ENCODE measurements at regions not wholly inside any gene's neighbourhood (a gene's known extent, or its start where the extent isn't known, plus 50 kb on each side); places are given as distances from the start of the nearest gene placed in this dataset.

- H3K4me3 ChIP-seq (replicated peaks in 1 of 3; ENCODE audit: insufficient read depth in 1 of 3, low read depth in 1 of 3, low read length in 3 of 3), result no peak overlapping the region
- DNase-seq (ENCODE audit: low read depth, low spot score) (no peak), FAIRE-seq (no peak)
- no TSS peak for BruUV-seq (replicated peaks)
- no peak overlapping the region for H3K27ac ChIP-seq (ENCODE audit: insufficient read depth, low read depth, low read length)
- TF ChIP-seq MAX (IDR thresholded peaks at IDR 0.05; ENCODE audit: insufficient read depth, insufficient read length) (no peak), EZH2 (IDR thresholded peaks at IDR 0.05; ENCODE audit: borderline replicate concordance, low read depth, low read length, severe bottlenecking) (no peak), POLR2AphosphoS5 (IDR thresholded peaks at IDR 0.05; ENCODE audit: insufficient read depth, low read depth, low read length) (no peak), POLR2A (IDR thresholded peaks at IDR 0.05; ENCODE audit: low read depth, low read length) (no peak), JUN (IDR thresholded peaks at IDR 0.05; ENCODE audit: borderline replicate concordance, insufficient read depth, insufficient read length, low read depth) (no peak)
- H2AFZ ChIP-seq (ENCODE audit: low read depth, low read length), result no peak overlapping the region
- no peaks in the 10 kb centered on the region for H3K9me1 ChIP-seq (replicated peaks; ENCODE audit: control insufficient read depth, extremely low read depth, insufficient read depth, low read length)
- no peaks in the 10 kb centered on the region for H4K20me1 ChIP-seq (replicated peaks; ENCODE audit: control insufficient read depth, extremely low read depth, insufficient read depth, low read length)
- no peaks in the 10 kb centered on the region for H3K9me3 ChIP-seq (replicated peaks; ENCODE audit: control insufficient read depth, insufficient read depth, low read length)
- ChIA-PET POLR2A (no interaction called here), CTCF (interaction anchor here (1.0 kb wide), 1 partner anchor 12 kb away, joined by 3 read pairs; no protein-coding TSS in a partner anchor)
- dilution Hi-C loops (cut with MboI; ENCODE audit: extremely low pct_ligation_motif_present, low sequenced_read_pairs) (no loop called here), intact Hi-C loops (cut with micrococcal nuclease) (no loop called here)
- no peak overlapping the region for H3K9ac ChIP-seq (replicated peaks; ENCODE audit: extremely low read depth, insufficient read depth, low read length)
- no peaks in the 10 kb centered on the region for H3K79me2 ChIP-seq (ENCODE audit: control insufficient read depth, insufficient read depth, low read length)
- H3K4me1 ChIP-seq (ENCODE audit: control insufficient read depth, extremely low read depth, insufficient read depth, low read length), result no peaks in the 10 kb centered on the region
- no peaks in the 10 kb centered on the region for H3K27me3 ChIP-seq (ENCODE audit: control insufficient read depth in 2 of 2, insufficient read depth in 2 of 2, low read length in 2 of 2)
- H3K36me3 ChIP-seq (ENCODE audit: control insufficient read depth in 2 of 2, extremely low read depth in 1 of 2, insufficient read depth in 2 of 2, low read length in 2 of 2), result no peaks in the 10 kb centered on the region
- H3K4me2 ChIP-seq (ENCODE audit: insufficient read depth, low read length), result no peak overlapping the region
These were observed 144.6 kb upstream of the ZPLD1 start for GRCh38 chr3:102290241-102290640.

- BruUV-seq (replicated peaks), result no TSS peak
- intact Hi-C loops (cut with micrococcal nuclease), result no loop called here
- peaks cover 0 to 1% of the 10 kb centered on the region in 2 experiments for H3K27me3 ChIP-seq (ENCODE audit: control insufficient read depth in 2 of 2, insufficient read depth in 2 of 2, low read length in 2 of 2)
- no peak overlapping the region for H2AFZ ChIP-seq (ENCODE audit: low read depth, low read length)
- no peak overlapping the region for H3K9ac ChIP-seq (replicated peaks; ENCODE audit: extremely low read depth, insufficient read depth, low read length)
- H3K4me2 ChIP-seq (ENCODE audit: insufficient read depth, low read length), result no peak overlapping the region
- no peak overlapping the region for H3K4me3 ChIP-seq (replicated peaks in 1 of 3; ENCODE audit: insufficient read depth in 1 of 3, low read depth in 1 of 3, low read length in 3 of 3)
- DNase-seq (ENCODE audit: low read depth, low spot score) (no peak), FAIRE-seq (no peak)
- ChIA-PET POLR2A (no interaction called here), CTCF (no interaction called here)
- dilution Hi-C loops (cut with MboI; ENCODE audit: extremely low pct_ligation_motif_present, low sequenced_read_pairs), result no loop called here
- H4K20me1 ChIP-seq (replicated peaks; ENCODE audit: control insufficient read depth, extremely low read depth, insufficient read depth, low read length), result no peaks in the 10 kb centered on the region
- H3K27ac ChIP-seq (ENCODE audit: insufficient read depth, low read depth, low read length), result no peak overlapping the region
- H3K79me2 ChIP-seq (ENCODE audit: control insufficient read depth, insufficient read depth, low read length), result no peaks in the 10 kb centered on the region
- no peaks in the 10 kb centered on the region for H3K36me3 ChIP-seq (ENCODE audit: control insufficient read depth in 2 of 2, extremely low read depth in 1 of 2, insufficient read depth in 2 of 2, low read length in 2 of 2)
- TF ChIP-seq MYC (IDR thresholded peaks at IDR 0.05; ENCODE audit: low read depth, low read length) (no peak), CTCF (IDR thresholded peaks at IDR 0.05; ENCODE audit: extremely low read depth in 1 of 2, insufficient read depth in 1 of 2, low read depth in 1 of 2, low read length in 2 of 2) (no peak)
- H3K9me1 ChIP-seq (replicated peaks; ENCODE audit: control insufficient read depth, extremely low read depth, insufficient read depth, low read length), result no peaks in the 10 kb centered on the region
- no peaks in the 10 kb centered on the region for H3K9me3 ChIP-seq (replicated peaks; ENCODE audit: control insufficient read depth, insufficient read depth, low read length)
- no peaks in the 10 kb centered on the region for H3K4me1 ChIP-seq (ENCODE audit: control insufficient read depth, extremely low read depth, insufficient read depth, low read length)
These were observed 139.1 kb upstream of the ZPLD1 start for GRCh38 chr3:102295756-102296155.
